K562 (cell line): ENCODE measurements at regions not wholly inside any gene's neighbourhood (a gene's known extent, or its start where the extent isn't known, plus 50 kb on each side); places are given as distances from the start of the nearest gene placed in this dataset.

Source experiments
- ATAC-seq: fragments of 200-7000 bp; cut with Tn5 transposase; 3 replicates; pipeline ENCODE4 v1.9.1; 2020; ENCODE audit warnings: moderate library complexity
- BruUV-seq: library from RNA; stranded (reverse); fragments of 400-500 nt; replicated peaks from 2 replicates; lab custom pipeline; 2021; lab: Mats Ljungman, UMichigan
- CTCF ChIA-PET: fragments of 300-600 bp; formaldehyde crosslinking; extraction: SDS; loops from one replicate; lab custom pipeline; 2021; ENCODE audit warnings: low intra/inter-chr PET ratio; lab: Yijun Ruan, JAX
- POLR2A ChIA-PET: fragments of 300-600, 350-650 bp; sonication (Branson Sonifier 250); formaldehyde crosslinking; extraction: SDS; loops from one replicate; lab custom pipeline; 2021; ENCODE audit warnings: antibody characterized with exemption, inconsistent platforms; lab: Yijun Ruan, JAX
- DNase-seq, 4 experiments: peaks; one replicate each; pipeline versions ENCODE4 v3.0.0 to v3.0.0-alpha.2; 2011 to 2018; ENCODE audit warnings: low spot score in 3 of 4, mixed read lengths in 3 of 4; ENCODE audit errors: extremely low read depth in 1 of 4
- FAIRE-seq: peaks from 2 replicates; lab custom pipeline; 2011; peaks lifted over from hg19 to GRCh38; lab: Jason Lieb, UNC
- H2AFZ ChIP-seq: 2 replicates; pipeline ENCODE4 v1.6.0; 2011; ENCODE audit warnings: low read depth, low read length, control low read depth, inconsistent platforms
- H3K27ac ChIP-seq: fragments of 200-600 bp; 3 replicates; pipeline ENCODE4 v1.8.0; 2011; ENCODE audit warnings: low read depth, mild to moderate bottlenecking, control low read depth, inconsistent platforms, low read length, moderate library complexity, mixed read lengths; ENCODE audit errors: extremely low read depth
- H3K27me3 ChIP-seq, 2 experiments: fragments of 300-600 bp in 1 of 2; 2 replicates in 1 of 2; 3 replicates in 1 of 2; pipeline versions ENCODE4 v1.6.0 to v1.8.0; 2011; ENCODE audit warnings: inconsistent platforms in 2 of 2, low read length in 2 of 2, mild to moderate bottlenecking in 1 of 2, mixed read lengths in 1 of 2, moderate library complexity in 1 of 2; ENCODE audit not compliant: control insufficient read depth in 2 of 2, insufficient read depth in 2 of 2
- H3K36me3 ChIP-seq: fragments of 300-600 bp; 3 replicates; pipeline ENCODE4 v1.8.0; 2011; ENCODE audit warnings: mild to moderate bottlenecking, low read length, inconsistent platforms; ENCODE audit not compliant: control insufficient read depth, insufficient read depth
- H3K4me1 ChIP-seq, 2 experiments: fragments of 200-600 bp in 1 of 2; replicated peaks in 1 of 2; 2 replicates in 1 of 2; 3 replicates in 1 of 2; pipeline versions ENCODE4 v1.5.1 to v1.8.0; 2011; ENCODE audit warnings: inconsistent platforms in 2 of 2, low read length in 2 of 2, mild to moderate bottlenecking in 1 of 2, mixed read lengths in 1 of 2, moderate library complexity in 1 of 2; ENCODE audit not compliant: control insufficient read depth in 2 of 2, insufficient read depth in 2 of 2
- H3K4me2 ChIP-seq: 2 replicates; pipeline ENCODE4 v1.6.1; 2011; ENCODE audit warnings: low read length, control low read depth, inconsistent platforms, mixed read lengths; ENCODE audit not compliant: insufficient read depth
- H3K4me3 ChIP-seq: fragments of 200-600 bp; sonication (generic), shearing (Covaris generic); 2 replicates; pipeline ENCODE4 v1.5.1; 2016; ENCODE audit warnings: control low read depth, inconsistent platforms
- H3K79me2 ChIP-seq: fragments of 200-600 bp; 3 replicates; pipeline ENCODE4 v1.8.0; 2011; ENCODE audit warnings: low read length, inconsistent platforms; ENCODE audit not compliant: control insufficient read depth, insufficient read depth
- H3K9ac ChIP-seq, 2 experiments: 2 replicates each; pipeline versions ENCODE4 v1.6.0 to v1.6.1; 2011; ENCODE audit warnings: low read depth in 2 of 2, low read length in 2 of 2, control low read depth in 1 of 2, inconsistent platforms in 1 of 2, mild to moderate bottlenecking in 1 of 2, mixed read lengths in 1 of 2; ENCODE audit not compliant: insufficient read depth in 1 of 2
- H3K9me1 ChIP-seq: one replicate; pipeline ENCODE4 v1.6.0; 2011; ENCODE audit warnings: inconsistent platforms, mild to moderate bottlenecking, low read length, moderate library complexity; ENCODE audit not compliant: control insufficient read depth, insufficient read depth
- H3K9me3 ChIP-seq: replicated peaks from 2 replicates; pipeline ENCODE4 v1.5.1; 2011; ENCODE audit warnings: low read depth, low read length, inconsistent platforms; ENCODE audit not compliant: control insufficient read depth, insufficient read depth
- H4K20me1 ChIP-seq: replicated peaks from 2 replicates; pipeline ENCODE4 v1.6.1; 2011; ENCODE audit warnings: low read length, inconsistent platforms, mixed read lengths; ENCODE audit not compliant: control insufficient read depth, insufficient read depth
- BHLHE40 ChIP-seq: IDR thresholded peaks from 2 replicates; pipeline ENCODE4 v1.6.1; 2011; ENCODE audit warnings: low read length, improper control_type of control experiment
- CCNT2 ChIP-seq: IDR thresholded peaks from 2 replicates; pipeline ENCODE4 v1.6.1; 2011; ENCODE audit warnings: borderline replicate concordance, low read depth, mild to moderate bottlenecking, moderate library complexity, mixed read lengths, low read length; ENCODE audit not compliant: insufficient read length; ENCODE audit errors: extremely low read depth
- FIP1L1 ChIP-seq: fragments of 200-400 bp; formaldehyde crosslinking; IDR thresholded peaks from 2 replicates; pipeline ENCODE4 v1.6.1; 2018; ENCODE audit warnings: mild to moderate bottlenecking, low read depth, low read length; ENCODE audit not compliant: poor library complexity, severe bottlenecking
- POLR3A ChIP-seq: IDR thresholded peaks from 2 replicates; pipeline ENCODE4 v1.6.1; 2011; ENCODE audit warnings: borderline replicate concordance, mild to moderate bottlenecking, moderate library complexity; ENCODE audit not compliant: insufficient read length, insufficient read depth; ENCODE audit errors: extremely low read depth
- TRIM24 ChIP-seq, 2 experiments: fragments of 450-650 bp; IDR thresholded peaks; 2 replicates each; pipeline ENCODE4 v1.6.1; 2016
- TSHZ1 ChIP-seq: fragments of 250-450 bp; sonication (Bioruptor Pico); IDR thresholded peaks from 2 replicates; pipeline ENCODE4 v1.4.0; 2020; ENCODE audit warnings: mild to moderate bottlenecking, moderate library complexity
- ZNF140 ChIP-seq: fragments of 250-450 bp; sonication (Bioruptor Pico); IDR thresholded peaks from 2 replicates; pipeline ENCODE4 v1.8.0; 2021; ENCODE audit warnings: moderate library complexity, mild to moderate bottlenecking, inconsistent platforms
- ZNF431 ChIP-seq: sonication (generic); formaldehyde crosslinking; IDR thresholded peaks from 2 replicates; pipeline ENCODE4 v1.8.0; 2022; ENCODE audit warnings: mild to moderate bottlenecking, missing genetic modification reagents
- WGBS: fragments of 100-300 bp; shearing (Covaris generic); methylation state at CpG from one replicate; pipeline ENCODE4 v1.1.6; 2016; ENCODE audit warnings: low coverage, mixed read lengths; ENCODE audit not compliant: insufficient coverage; ENCODE audit errors: missing lambda C conversion rate; 5-methylcytosine and 5-hydroxymethylcytosine counted together
- in situ Hi-C: fragments of 300-500 bp; cut with MboI; formaldehyde crosslinking; loops from 4 replicates; pipeline ENCODE4 v1.15.0; 2018; ENCODE audit warnings: inconsistent platforms, mixed read lengths
- intact Hi-C: fragments of 100-400 bp; cut with micrococcal nuclease; formaldehyde crosslinking; loops from 2 replicates; pipeline ENCODE4 v1.14.2; 2022
- TF ChIP-seq, protein P1 (sequence below): sonication (generic); formaldehyde crosslinking; IDR thresholded peaks from 2 replicates; pipeline ENCODE4 v1.8.1; 2023; ENCODE audit warnings: mild to moderate bottlenecking, missing genetic modification reagents, moderate library complexity

GRCh38 chr2:18365342-18365741, 195.1 kb downstream of the RDH14 start:
- Histone ChIP-seq H3K9me3 (no peaks in the 10 kb centered on the region), H4K20me1 (no peaks in the 10 kb centered on the region), H3K79me2 (no peaks in the 10 kb centered on the region), H2AFZ (no peak overlapping the region), H3K4me3 (no peak overlapping the region), H3K4me1 (no peaks in the 10 kb centered on the region), H3K4me2 (no peak overlapping the region), H3K27ac (no peak overlapping the region), H3K27me3 (no peaks in the 10 kb centered on the region), H3K9me1 (no peaks in the 10 kb centered on the region)
- FAIRE-seq (no peak), DNase-seq (no peak), ATAC-seq (no peak)
- no TSS peak for BruUV-seq
- in situ Hi-C loops (no loop called here), intact Hi-C loops (no loop called here)
- 7% methylated on average over 2 of the region's 2 CpGs for WGBS
- CTCF ChIA-PET, result no interaction called here
- TF ChIP-seq CCNT2, result no peak
- no peak for TF ChIP-seq ZNF431 (CRISPR knock-in tag)
- no peak for TF ChIP-seq FIP1L1
- no peak for TF ChIP-seq ZNF140 (CRISPR knock-in tag)
- no peak for TF ChIP-seq BHLHE40
- TF ChIP-seq, protein P1, sequence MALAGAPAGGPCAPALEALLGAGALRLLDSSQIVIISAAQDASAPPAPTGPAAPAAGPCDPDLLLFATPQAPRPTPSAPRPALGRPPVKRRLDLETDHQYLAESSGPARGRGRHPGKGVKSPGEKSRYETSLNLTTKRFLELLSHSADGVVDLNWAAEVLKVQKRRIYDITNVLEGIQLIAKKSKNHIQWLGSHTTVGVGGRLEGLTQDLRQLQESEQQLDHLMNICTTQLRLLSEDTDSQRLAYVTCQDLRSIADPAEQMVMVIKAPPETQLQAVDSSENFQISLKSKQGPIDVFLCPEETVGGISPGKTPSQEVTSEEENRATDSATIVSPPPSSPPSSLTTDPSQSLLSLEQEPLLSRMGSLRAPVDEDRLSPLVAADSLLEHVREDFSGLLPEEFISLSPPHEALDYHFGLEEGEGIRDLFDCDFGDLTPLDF (CRISPR knock-in tag), result no peak
- no peak for TF ChIP-seq POLR3A
- no peak for TF ChIP-seq TRIM24 (IDR thresholded peaks at IDR 0.05)
- no peak for TF ChIP-seq TSHZ1
- TF ChIP-seq, all 486 proteins: peak for 0
- no peak overlapping the region for H3K9ac ChIP-seq
- no peaks in the 10 kb centered on the region for H3K36me3 ChIP-seq
- POLR2A ChIA-PET, result no interaction called here
